ENCODE measurements at regions not wholly inside any gene's neighbourhood (a gene's known extent, or its start where the extent isn't known, plus 50 kb on each side); places are given as distances from the start of the nearest gene placed in this dataset.
"Not testable (repeated sequence)": the region's sequence is repeated elsewhere in the genome, so short reads cannot be mapped to it uniquely, and the experiment has no call there.

GRCh38 chr6:84579404-84579803 is 185.0 kb downstream of the TBX18 start:
- DNase-seq = no peak

- no peak for DNase-seq
Observed at GRCh38 chr6:84576029-84576428, 188.4 kb downstream of the TBX18 start.

- no peak for DNase-seq
Observed at GRCh38 chr6:84575264-84575663, 189.1 kb downstream of the TBX18 start.

- DNase-seq = no peak
Observed at GRCh38 chr6:84569882-84570281, 194.5 kb downstream of the TBX18 start.

GRCh38 chr6:84568971-84569370 is 195.4 kb downstream of the TBX18 start:
- no peak for DNase-seq

- DNase-seq = not testable (repeated sequence)
Observed at GRCh38 chr6:84565718-84566117, 198.7 kb downstream of the TBX18 start.

- DNase-seq = no peak
Observed at GRCh38 chr6:84560436-84561390, 203.7 kb downstream of the TBX18 start.

GRCh38 chr6:84556541-84557335 is 207.7 kb downstream of the TBX18 start:
- no peak for DNase-seq

- no peak for DNase-seq
Observed at GRCh38 chr6:84554706-84555105, 209.7 kb downstream of the TBX18 start.

GRCh38 chr6:84554074-84554473 is 210.3 kb downstream of the TBX18 start:
- no peak for DNase-seq

GRCh38 chr6:84553527-84553926 is 210.9 kb downstream of the TBX18 start:
- DNase-seq = no peak

GRCh38 chr6:84551797-84552196 is 212.6 kb downstream of the TBX18 start:
- no peak for DNase-seq

- no peak for DNase-seq
Observed at GRCh38 chr6:84549917-84550316, 214.5 kb downstream of the TBX18 start.

GRCh38 chr6:84547341-84547801 is 217.0 kb downstream of the TBX18 start:
- no peak for DNase-seq

GRCh38 chr6:84546427-84546914 is 217.9 kb downstream of the TBX18 start:
- no peak for DNase-seq

GRCh38 chr6:84539122-84539856 is 225.1 kb downstream of the TBX18 start:
- no peak for DNase-seq

GRCh38 chr6:84536885-84537638 is 227.3 kb downstream of the TBX18 start:
- no peak for DNase-seq

- DNase-seq = no peak
Observed at GRCh38 chr6:84528201-84528600, 236.2 kb downstream of the TBX18 start.

- DNase-seq = no peak
Observed at GRCh38 chr6:84526631-84527030, 237.8 kb downstream of the TBX18 start.

GRCh38 chr6:84525907-84526306 is 238.5 kb downstream of the TBX18 start:
- no peak for DNase-seq

- DNase-seq = no peak
Observed at GRCh38 chr6:84524636-84525035, 239.8 kb downstream of the TBX18 start.

GRCh38 chr6:84522135-84522549 is 242.3 kb downstream of the TBX18 start:
- DNase-seq = no peak

Data from NCI-H2081 treated with DMSO at 0.1 percent for 48 hours (cell line).